Large intestine (tissue), 3 donors: ENCODE measurements at regions not wholly inside any gene's neighbourhood (a gene's known extent, or its start where the extent isn't known, plus 50 kb on each side); places are given as distances from the start of the nearest gene placed in this dataset.
"Not testable (repeated sequence)": the region's sequence is repeated elsewhere in the genome, so short reads cannot be mapped to it uniquely, and the experiment has no call there.

Experiments used
- DNase-seq, 2 donors: peaks; one replicate each; pipeline versions ENCODE4 v3.0.0 to v3.0.0-alpha.2; 2013
- H3K27ac ChIP-seq: one replicate; pipeline ENCODE4 v1.5.1; 2013; ENCODE audit warnings: low read length
- H3K27me3 ChIP-seq: 2 replicates; pipeline ENCODE4 v1.6.1; 2013; ENCODE audit warnings: low read length; ENCODE audit not compliant: control insufficient read depth, insufficient read depth
- H3K36me3 ChIP-seq: 2 replicates; pipeline ENCODE4 v1.6.1; 2013; ENCODE audit warnings: low read length; ENCODE audit not compliant: control insufficient read depth, insufficient read depth
- H3K4me1 ChIP-seq: one replicate; pipeline ENCODE4 v1.6.1; 2013; ENCODE audit warnings: low read length; ENCODE audit not compliant: control insufficient read depth, insufficient read depth
- H3K4me3 ChIP-seq: one replicate; pipeline ENCODE4 v1.5.1; 2013; ENCODE audit warnings: low read length
- H3K9me3 ChIP-seq: one replicate; pipeline ENCODE4 v1.6.1; 2013; ENCODE audit warnings: mild to moderate bottlenecking, low read depth, low read length, moderate library complexity; ENCODE audit not compliant: control insufficient read depth
- WGBS: methylation state at CpG from one replicate; pipeline ENCODE4 v1.1.5; 2013; ENCODE audit warnings: low lambda C conversion rate; ENCODE audit not compliant: insufficient coverage; 5-methylcytosine and 5-hydroxymethylcytosine counted together

GRCh38 chr12:127489061-127489460 is 777.9 kb upstream of the TMEM132C start:
- Histone ChIP-seq H3K36me3 (no peaks in the 10 kb centered on the region), H3K4me3 (no peak overlapping the region), H3K9me3 (no peaks in the 10 kb centered on the region), H3K27me3 (no peaks in the 10 kb centered on the region), H3K4me1 (peaks cover 9% of the 10 kb centered on the region), H3K27ac (peak overlapping the region; percentile 88)
- WGBS: no CpG with 5 or more reads among the region's 6 CpGs
- peak; percentile 33 to 73 for DNase-seq

GRCh38 chr12:127494961-127495915 is 771.7 kb upstream of the TMEM132C start:
- Histone ChIP-seq H3K9me3 (no peaks in the 10 kb centered on the region), H3K27me3 (no peaks in the 10 kb centered on the region), H3K36me3 (no peaks in the 10 kb centered on the region), H3K27ac (no peak overlapping the region), H3K4me3 (no peak overlapping the region), H3K4me1 (no peaks in the 10 kb centered on the region)
- 100% methylated on average over 2 of the region's 17 CpGs for WGBS
- no peak for DNase-seq

- H3K9me3 ChIP-seq: no peaks in the 10 kb centered on the region
- no peak overlapping the region for H3K4me3 ChIP-seq
- H3K27me3 ChIP-seq: no peaks in the 10 kb centered on the region
- 80% methylated on average over 1 of the region's 6 CpGs for WGBS
- H3K36me3 ChIP-seq: no peaks in the 10 kb centered on the region
- H3K4me1 ChIP-seq: no peaks in the 10 kb centered on the region
- no peak for DNase-seq
- H3K27ac ChIP-seq: no peak overlapping the region
Measured at GRCh38 chr12:127496255-127496654, 770.7 kb upstream of the TMEM132C start.

- Histone ChIP-seq H3K27me3 (no peaks in the 10 kb centered on the region), H3K4me1 (no peaks in the 10 kb centered on the region), H3K36me3 (no peaks in the 10 kb centered on the region), H3K4me3 (no peak overlapping the region), H3K9me3 (no peaks in the 10 kb centered on the region), H3K27ac (no peak overlapping the region)
- DNase-seq: no peak
- WGBS: 100% methylated on average over 1 of the region's 7 CpGs
Measured at GRCh38 chr12:127500512-127501035, 766.4 kb upstream of the TMEM132C start.

- Histone ChIP-seq H3K27me3 (no peaks in the 10 kb centered on the region), H3K36me3 (no peaks in the 10 kb centered on the region), H3K4me1 (no peaks in the 10 kb centered on the region), H3K9me3 (no peaks in the 10 kb centered on the region), H3K4me3 (no peak overlapping the region), H3K27ac (no peak overlapping the region)
- no CpG with 5 or more reads among the region's 6 CpGs for WGBS
- DNase-seq: no peak
Measured at GRCh38 chr12:127501916-127502315, 765.1 kb upstream of the TMEM132C start.

- no peak for DNase-seq
- no peaks in the 10 kb centered on the region for H3K4me1 ChIP-seq
- H3K9me3 ChIP-seq: no peaks in the 10 kb centered on the region
- H3K36me3 ChIP-seq: no peaks in the 10 kb centered on the region
- no peak overlapping the region for H3K27ac ChIP-seq
- H3K4me3 ChIP-seq: no peak overlapping the region
- 96% methylated on average over 4 of the region's 7 CpGs for WGBS
- H3K27me3 ChIP-seq: no peaks in the 10 kb centered on the region
Measured at GRCh38 chr12:127503246-127503645, 763.7 kb upstream of the TMEM132C start.

GRCh38 chr12:127503996-127504395 is 763.0 kb upstream of the TMEM132C start:
- not testable (repeated sequence) for H3K4me1 ChIP-seq, H3K27ac ChIP-seq, H3K9me3 ChIP-seq, H3K36me3 ChIP-seq, DNase-seq, H3K4me3 ChIP-seq, H3K27me3 ChIP-seq
- no CpG with 5 or more reads among the region's 4 CpGs for WGBS

GRCh38 chr12:127504874-127505273 is 762.1 kb upstream of the TMEM132C start:
- H3K4me1 ChIP-seq: no peaks in the 10 kb centered on the region
- DNase-seq: no peak
- no peak overlapping the region for H3K4me3 ChIP-seq
- no peak overlapping the region for H3K27ac ChIP-seq
- WGBS: 97% methylated on average over 3 of the region's 5 CpGs
- no peaks in the 10 kb centered on the region for H3K36me3 ChIP-seq
- no peaks in the 10 kb centered on the region for H3K27me3 ChIP-seq
- H3K9me3 ChIP-seq: no peaks in the 10 kb centered on the region

GRCh38 chr12:127507341-127507740 is 759.6 kb upstream of the TMEM132C start:
- 71% methylated on average over 1 of the region's 6 CpGs for WGBS
- peak in 1 of 2 donors; percentile 19 for DNase-seq
- Histone ChIP-seq H3K27ac (no peak overlapping the region), H3K4me1 (no peaks in the 10 kb centered on the region), H3K9me3 (no peaks in the 10 kb centered on the region), H3K27me3 (no peaks in the 10 kb centered on the region), H3K4me3 (no peak overlapping the region), H3K36me3 (no peaks in the 10 kb centered on the region)

GRCh38 chr12:127509066-127509778 is 757.7 kb upstream of the TMEM132C start:
- H3K27me3 ChIP-seq: no peaks in the 10 kb centered on the region
- 88% methylated on average over 1 of the region's 6 CpGs for WGBS
- no peak overlapping the region for H3K4me3 ChIP-seq
- H3K4me1 ChIP-seq: no peaks in the 10 kb centered on the region
- no peak for DNase-seq
- no peaks in the 10 kb centered on the region for H3K9me3 ChIP-seq
- no peaks in the 10 kb centered on the region for H3K36me3 ChIP-seq
- no peak overlapping the region for H3K27ac ChIP-seq
